ENCODE measurements at regions not wholly inside any gene's neighbourhood (a gene's known extent, or its start where the extent isn't known, plus 50 kb on each side); places are given as distances from the start of the nearest gene placed in this dataset.

- Histone ChIP-seq H3K9ac (ENCODE audit: low read depth, low read length, poor library complexity) (no peak overlapping the region), H3K36me3 (replicated peaks in 1 of 2; ENCODE audit: control insufficient read depth in 2 of 2, insufficient read depth in 2 of 2, low read length in 2 of 2) (no peaks in the 10 kb centered on the region), H2BK5ac (ENCODE audit: low read length) (peak overlapping the region; percentile 32), H3K4me2 (ENCODE audit: insufficient read depth, low read length, poor library complexity, severe bottlenecking) (no peak overlapping the region), H2BK120ac (ENCODE audit: low read depth, low read length) (peak overlapping the region; percentile 48), H3K18ac (ENCODE audit: low read length) (peak overlapping the region; percentile 76), H3K27me3 (ENCODE audit: control insufficient read depth in 3 of 3, insufficient read depth in 3 of 3, low read depth in 1 of 3, low read length in 3 of 3) (peaks cover 0 to 30% (median 0%) of the 10 kb centered on the region in 3 experiments), H3K14ac (ENCODE audit: low read length) (no peak overlapping the region), H2AK5ac (ENCODE audit: low read depth, low read length) (peak overlapping the region; percentile 67), H2BK12ac (ENCODE audit: low read length) (peak overlapping the region; percentile 18), H3K4me1 (ENCODE audit: control insufficient read depth in 2 of 2, insufficient read depth in 1 of 2, low read depth in 1 of 2, low read length in 2 of 2) (peaks cover 15 to 22% of the 10 kb centered on the region in 2 donors), H3K4me3 (ENCODE audit: low read length in 2 of 2) (no peak overlapping the region), H3K27ac (replicated peaks; ENCODE audit: low read length) (no peak overlapping the region), H2AFZ (ENCODE audit: low read length) (no peak overlapping the region), H3K4ac (ENCODE audit: low read length) (no peak overlapping the region), H4K91ac (ENCODE audit: low read depth, low read length, poor library complexity) (no peak overlapping the region), H3K23ac (ENCODE audit: low read depth, low read length, poor library complexity) (no peak overlapping the region), H3K79me1 (ENCODE audit: low read depth, low read length) (no peaks in the 10 kb centered on the region), H4K8ac (ENCODE audit: low read depth, low read length) (no peak overlapping the region), H3K9me3 (replicated peaks in 1 of 2; ENCODE audit: control insufficient read depth in 2 of 2, insufficient read depth in 1 of 2, low read depth in 1 of 2, low read length in 2 of 2) (no peaks in the 10 kb centered on the region), H2BK15ac (ENCODE audit: low read length) (peak overlapping the region; percentile 76)
- no peak for DNase-seq (ENCODE audit: low spot score)
- WGBS, 2 donors (ENCODE audit: extremely low coverage in 2 of 2, insufficient read length in 2 of 2, insufficient replicate concordance in 1 of 2) = no CpG with 5 or more reads among the region's 8 CpGs
Measured at GRCh38 chr2:20538308-20539132, 91.6 kb downstream of the RHOB start.

- H4K91ac ChIP-seq (ENCODE audit: low read depth, low read length, poor library complexity) = no peak overlapping the region
- no peak overlapping the region for H3K27ac ChIP-seq (replicated peaks; ENCODE audit: low read length)
- no peak overlapping the region for H2AK5ac ChIP-seq (ENCODE audit: low read depth, low read length)
- no peak overlapping the region for H3K9ac ChIP-seq (ENCODE audit: low read depth, low read length, poor library complexity)
- H3K14ac ChIP-seq (ENCODE audit: low read length) = no peak overlapping the region
- WGBS, 2 donors (ENCODE audit: extremely low coverage in 2 of 2, insufficient read length in 2 of 2, insufficient replicate concordance in 1 of 2) = no CpG with 5 or more reads among the region's 6 CpGs
- H3K4ac ChIP-seq (ENCODE audit: low read length) = no peak overlapping the region
- H2BK5ac ChIP-seq (ENCODE audit: low read length) = no peak overlapping the region
- no peak overlapping the region for H2BK15ac ChIP-seq (ENCODE audit: low read length)
- DNase-seq (ENCODE audit: low spot score) = no peak
- no peaks in the 10 kb centered on the region for H3K36me3 ChIP-seq (replicated peaks in 1 of 2; ENCODE audit: control insufficient read depth in 2 of 2, insufficient read depth in 2 of 2, low read length in 2 of 2)
- H3K23ac ChIP-seq (ENCODE audit: low read depth, low read length, poor library complexity) = no peak overlapping the region
- H2BK12ac ChIP-seq (ENCODE audit: low read length) = no peak overlapping the region
- H3K4me1 ChIP-seq (ENCODE audit: control insufficient read depth in 2 of 2, insufficient read depth in 1 of 2, low read depth in 1 of 2, low read length in 2 of 2) = peaks cover 22% of the 10 kb centered on the region in 2 donors
- H3K9me3 ChIP-seq (replicated peaks in 1 of 2; ENCODE audit: control insufficient read depth in 2 of 2, insufficient read depth in 1 of 2, low read depth in 1 of 2, low read length in 2 of 2) = no peaks in the 10 kb centered on the region
- H2BK120ac ChIP-seq (ENCODE audit: low read depth, low read length) = no peak overlapping the region
- H3K27me3 ChIP-seq (ENCODE audit: control insufficient read depth in 3 of 3, insufficient read depth in 3 of 3, low read depth in 1 of 3, low read length in 3 of 3) = peaks cover 0 to 30% (median 0%) of the 10 kb centered on the region in 3 experiments
- H3K4me2 ChIP-seq (ENCODE audit: insufficient read depth, low read length, poor library complexity, severe bottlenecking) = no peak overlapping the region
- no peak overlapping the region for H3K18ac ChIP-seq (ENCODE audit: low read length)
- H3K79me1 ChIP-seq (ENCODE audit: low read depth, low read length) = no peaks in the 10 kb centered on the region
- no peak overlapping the region for H2AFZ ChIP-seq (ENCODE audit: low read length)
- H3K4me3 ChIP-seq (ENCODE audit: low read length in 2 of 2) = no peak overlapping the region
- H4K8ac ChIP-seq (ENCODE audit: low read depth, low read length) = no peak overlapping the region
Measured at GRCh38 chr2:20539133-20539719, 92.4 kb downstream of the RHOB start.

GRCh38 chr2:20539776-20540586, 93.1 kb downstream of the RHOB start:
- Histone ChIP-seq H3K9me3 (replicated peaks in 1 of 2; ENCODE audit: control insufficient read depth in 2 of 2, insufficient read depth in 1 of 2, low read depth in 1 of 2, low read length in 2 of 2) (no peaks in the 10 kb centered on the region), H2BK5ac (ENCODE audit: low read length) (no peak overlapping the region), H2BK12ac (ENCODE audit: low read length) (peak overlapping the region; percentile 93), H3K4me3 (ENCODE audit: low read length in 2 of 2) (no peak overlapping the region), H4K8ac (ENCODE audit: low read depth, low read length) (no peak overlapping the region), H3K9ac (ENCODE audit: low read depth, low read length, poor library complexity) (no peak overlapping the region), H2BK15ac (ENCODE audit: low read length) (peak overlapping the region; percentile 54), H3K79me1 (ENCODE audit: low read depth, low read length) (no peaks in the 10 kb centered on the region), H3K4me2 (ENCODE audit: insufficient read depth, low read length, poor library complexity, severe bottlenecking) (no peak overlapping the region), H2BK120ac (ENCODE audit: low read depth, low read length) (peak overlapping the region; percentile 11), H3K23ac (ENCODE audit: low read depth, low read length, poor library complexity) (peak overlapping the region; percentile 76), H3K14ac (ENCODE audit: low read length) (no peak overlapping the region), H3K4ac (ENCODE audit: low read length) (no peak overlapping the region), H3K36me3 (replicated peaks in 1 of 2; ENCODE audit: control insufficient read depth in 2 of 2, insufficient read depth in 2 of 2, low read length in 2 of 2) (no peaks in the 10 kb centered on the region), H4K91ac (ENCODE audit: low read depth, low read length, poor library complexity) (no peak overlapping the region), H2AK5ac (ENCODE audit: low read depth, low read length) (peak overlapping the region; percentile 64), H3K27me3 (ENCODE audit: control insufficient read depth in 3 of 3, insufficient read depth in 3 of 3, low read depth in 1 of 3, low read length in 3 of 3) (peaks cover 0 to 30% (median 0%) of the 10 kb centered on the region in 3 experiments), H2AFZ (ENCODE audit: low read length) (no peak overlapping the region), H3K4me1 (ENCODE audit: control insufficient read depth in 2 of 2, insufficient read depth in 1 of 2, low read depth in 1 of 2, low read length in 2 of 2) (peaks cover 22 to 25% of the 10 kb centered on the region in 2 donors), H3K18ac (ENCODE audit: low read length) (peak overlapping the region; percentile 66), H3K27ac (replicated peaks; ENCODE audit: low read length) (no peak overlapping the region)
- DNase-seq (ENCODE audit: low spot score) = no peak
- no CpG with 5 or more reads among the region's 26 CpGs for WGBS, 2 donors (ENCODE audit: extremely low coverage in 2 of 2, insufficient read length in 2 of 2, insufficient replicate concordance in 1 of 2)

All from neuronal stem cell (in vitro differentiated cells).